HEK293 (cell line): ENCODE measurements at regions not wholly inside any gene's neighbourhood (a gene's known extent, or its start where the extent isn't known, plus 50 kb on each side); places are given as distances from the start of the nearest gene placed in this dataset.
A peak's percentile ranks its signal among the peaks of the same experiment; 100 is the strongest.

Experiments used
- EGR2 ChIP-seq: fragments of 450-650 bp; formaldehyde crosslinking; IDR thresholded peaks from 2 replicates; pipeline ENCODE4 v1.5.1; 2016; ENCODE audit warnings: low read depth, missing biosample characterization, missing genetic modification characterization
- PRDM1 ChIP-seq: fragments of 450-650 bp; formaldehyde crosslinking; IDR thresholded peaks from 2 replicates; pipeline ENCODE4; 2016; ENCODE audit warnings: missing biosample characterization, missing genetic modification characterization
- RBAK ChIP-seq: fragments of 450-650 bp; formaldehyde crosslinking; IDR thresholded peaks from 2 replicates; pipeline ENCODE4 v1.5.1; 2016; ENCODE audit warnings: missing biosample characterization, missing genetic modification characterization
- REPIN1 ChIP-seq: fragments of 450-650 bp; formaldehyde crosslinking; IDR thresholded peaks from 2 replicates; pipeline ENCODE4 v1.5.1; 2017; ENCODE audit warnings: missing biosample characterization, missing genetic modification characterization, low read depth
- SCRT1 ChIP-seq: fragments of 450-650 bp; formaldehyde crosslinking; IDR thresholded peaks from 2 replicates; pipeline ENCODE4 v1.5.1; 2016; ENCODE audit warnings: missing biosample characterization, missing genetic modification characterization, borderline replicate concordance
- SCRT2 ChIP-seq: fragments of 450-650 bp; formaldehyde crosslinking; IDR thresholded peaks from 2 replicates; pipeline ENCODE4 v1.5.1; 2016; ENCODE audit warnings: missing biosample characterization, missing genetic modification characterization
- WT1 ChIP-seq: fragments of 450-650 bp; formaldehyde crosslinking; IDR thresholded peaks from 2 replicates; pipeline ENCODE4 v1.5.1; 2016; ENCODE audit warnings: missing biosample characterization, missing genetic modification characterization
- ZBTB1 ChIP-seq: fragments of 450-650 bp; formaldehyde crosslinking; IDR thresholded peaks from 2 replicates; pipeline ENCODE4 v1.5.1; 2016; ENCODE audit warnings: missing biosample characterization, missing genetic modification characterization
- ZBTB20 ChIP-seq: fragments of 450-650 bp; formaldehyde crosslinking; IDR thresholded peaks from 2 replicates; pipeline ENCODE4 v1.5.1; 2016; ENCODE audit warnings: missing biosample characterization, missing genetic modification characterization
- ZBTB7A ChIP-seq: fragments of 450-650 bp; formaldehyde crosslinking; IDR thresholded peaks from 2 replicates; pipeline ENCODE4 v1.5.1; 2016; ENCODE audit warnings: low read depth, missing biosample characterization, missing genetic modification characterization
- ZFP69B ChIP-seq: fragments of 450-650 bp; formaldehyde crosslinking; IDR thresholded peaks from 2 replicates; pipeline ENCODE4 v1.5.1; 2016; ENCODE audit warnings: missing biosample characterization, missing genetic modification characterization
- ZNF10 ChIP-seq: fragments of 450-650 bp; formaldehyde crosslinking; IDR thresholded peaks from 2 replicates; pipeline ENCODE4 v1.5.1; 2017; ENCODE audit warnings: missing biosample characterization, missing genetic modification characterization
- ZNF132 ChIP-seq: fragments of 450-650 bp; formaldehyde crosslinking; IDR thresholded peaks from 2 replicates; pipeline ENCODE4 v1.5.1; 2017; ENCODE audit warnings: missing biosample characterization, missing genetic modification characterization, borderline replicate concordance
- ZNF16 ChIP-seq: fragments of 450-650 bp; formaldehyde crosslinking; IDR thresholded peaks from 2 replicates; pipeline ENCODE4 v1.5.1; 2016; ENCODE audit warnings: low read depth, missing biosample characterization, missing genetic modification characterization
- ZNF19 ChIP-seq: fragments of 450-650 bp; formaldehyde crosslinking; IDR thresholded peaks from 2 replicates; pipeline ENCODE4; 2016; ENCODE audit warnings: missing biosample characterization, missing genetic modification characterization, low read depth
- ZNF214 ChIP-seq: fragments of 450-650 bp; formaldehyde crosslinking; IDR thresholded peaks from 2 replicates; pipeline ENCODE4 v1.5.1; 2017; ENCODE audit warnings: missing biosample characterization, mild to moderate bottlenecking, missing genetic modification characterization, borderline replicate concordance
- ZNF221 ChIP-seq: fragments of 450-650 bp; formaldehyde crosslinking; IDR thresholded peaks from 2 replicates; pipeline ENCODE4 v1.5.1; 2017; ENCODE audit warnings: missing biosample characterization, missing genetic modification characterization, borderline replicate concordance
- ZNF248 ChIP-seq: fragments of 450-650 bp; formaldehyde crosslinking; IDR thresholded peaks from 2 replicates; pipeline ENCODE4 v1.5.1; 2017; ENCODE audit warnings: missing biosample characterization, missing genetic modification characterization
- ZNF274 ChIP-seq, 2 experiments: fragments of 200-500 bp in 1 of 2; fragments of 450-650 bp in 1 of 2; sonication (Bioruptor generic) in 1 of 2; formaldehyde crosslinking in 1 of 2; IDR thresholded peaks; 2 replicates each; pipeline versions ENCODE4 v1.5.1 to v1.6.1; 2014 to 2016; ENCODE audit warnings: borderline replicate concordance in 1 of 2, inconsistent platforms in 1 of 2, low read length in 1 of 2, missing biosample characterization in 1 of 2, missing genetic modification characterization in 1 of 2
- ZNF311 ChIP-seq: fragments of 450-650 bp; formaldehyde crosslinking; IDR thresholded peaks from 2 replicates; pipeline ENCODE4 v1.5.1; 2017; ENCODE audit warnings: missing biosample characterization, missing genetic modification characterization, borderline replicate concordance
- ZNF335 ChIP-seq: fragments of 450-650 bp; formaldehyde crosslinking; conservative IDR thresholded peaks from 2 replicates; pipeline ENCODE4 v1.5.1; 2016; ENCODE audit warnings: missing biosample characterization, missing genetic modification characterization
- ZNF426 ChIP-seq: fragments of 450-650 bp; formaldehyde crosslinking; IDR thresholded peaks from 2 replicates; pipeline ENCODE4 v1.5.1; 2017; ENCODE audit warnings: missing biosample characterization, missing genetic modification characterization, mild to moderate bottlenecking, inconsistent platforms, moderate library complexity
- ZNF501 ChIP-seq: fragments of 450-650 bp; formaldehyde crosslinking; IDR thresholded peaks from 2 replicates; pipeline ENCODE4 v1.5.1; 2016; ENCODE audit warnings: missing biosample characterization, missing genetic modification characterization
- ZNF548 ChIP-seq: fragments of 450-650 bp; formaldehyde crosslinking; IDR thresholded peaks from 2 replicates; pipeline ENCODE4 v1.5.1; 2016; ENCODE audit warnings: missing biosample characterization, missing genetic modification characterization
- ZNF555 ChIP-seq: fragments of 450-650 bp; formaldehyde crosslinking; conservative IDR thresholded peaks from 2 replicates; pipeline ENCODE4 v1.5.1; 2017; ENCODE audit warnings: missing biosample characterization, mild to moderate bottlenecking, missing genetic modification characterization, inconsistent platforms
- ZNF558 ChIP-seq: fragments of 450-650 bp; formaldehyde crosslinking; IDR thresholded peaks from 2 replicates; pipeline ENCODE4 v1.5.1; 2016; ENCODE audit warnings: missing biosample characterization, missing genetic modification characterization
- ZNF561 ChIP-seq: fragments of 450-650 bp; IDR thresholded peaks from 2 replicates; pipeline ENCODE4 v1.5.1; 2018; ENCODE audit warnings: missing biosample characterization, missing genetic modification characterization, borderline replicate concordance
- ZNF585B ChIP-seq: fragments of 450-650 bp; formaldehyde crosslinking; IDR thresholded peaks from 2 replicates; pipeline ENCODE4 v1.5.1; 2016; ENCODE audit warnings: missing biosample characterization, missing genetic modification characterization
- ZNF600 ChIP-seq: fragments of 450-650 bp; formaldehyde crosslinking; IDR thresholded peaks from 2 replicates; pipeline ENCODE4 v1.5.1; 2016; ENCODE audit warnings: missing biosample characterization, missing genetic modification characterization
- ZNF747 ChIP-seq: fragments of 450-650 bp; formaldehyde crosslinking; IDR thresholded peaks from 2 replicates; pipeline ENCODE4 v1.5.1; 2016; ENCODE audit warnings: missing biosample characterization, missing genetic modification characterization
- ZNF76 ChIP-seq: fragments of 450-650 bp; formaldehyde crosslinking; IDR thresholded peaks from 2 replicates; pipeline ENCODE4; 2016; ENCODE audit warnings: low read depth, missing biosample characterization, missing genetic modification characterization, borderline replicate concordance
- ZNF768 ChIP-seq: fragments of 450-650 bp; formaldehyde crosslinking; IDR thresholded peaks from 2 replicates; pipeline ENCODE4 v1.5.1; 2018; ENCODE audit warnings: missing biosample characterization, mild to moderate bottlenecking, missing genetic modification characterization
- ZNF791 ChIP-seq: fragments of 450-650 bp; formaldehyde crosslinking; IDR thresholded peaks from 2 replicates; pipeline ENCODE4 v1.5.1; 2016; ENCODE audit warnings: missing biosample characterization, missing genetic modification characterization
- ZNF792 ChIP-seq: fragments of 450-650 bp; formaldehyde crosslinking; IDR thresholded peaks from 2 replicates; pipeline ENCODE4 v1.5.1; 2016; ENCODE audit warnings: missing biosample characterization, missing genetic modification characterization
- ZSCAN16 ChIP-seq: fragments of 450-650 bp; formaldehyde crosslinking; IDR thresholded peaks from 2 replicates; pipeline ENCODE4 v1.5.1; 2016; ENCODE audit warnings: missing biosample characterization, missing genetic modification characterization
- ZSCAN23 ChIP-seq: fragments of 450-650 bp; formaldehyde crosslinking; IDR thresholded peaks from 2 replicates; pipeline ENCODE4 v1.5.1; 2016; ENCODE audit warnings: missing biosample characterization, missing genetic modification characterization
- TF ChIP-seq, protein P1 (sequence below): fragments of 450-650 bp; formaldehyde crosslinking; IDR thresholded peaks from 2 replicates; pipeline ENCODE4 v1.5.1; 2016; ENCODE audit warnings: missing biosample characterization, missing genetic modification characterization
- TF ChIP-seq, protein P2 (sequence below): fragments of 450-650 bp; formaldehyde crosslinking; IDR thresholded peaks from 2 replicates; pipeline ENCODE4 v1.5.1; 2016; ENCODE audit warnings: missing biosample characterization, missing genetic modification characterization
- TF ChIP-seq, protein P3 (sequence below): fragments of 450-650 bp; formaldehyde crosslinking; IDR thresholded peaks from 2 replicates; pipeline ENCODE4 v1.5.1; 2016; ENCODE audit warnings: missing biosample characterization, missing genetic modification characterization

DNA sequence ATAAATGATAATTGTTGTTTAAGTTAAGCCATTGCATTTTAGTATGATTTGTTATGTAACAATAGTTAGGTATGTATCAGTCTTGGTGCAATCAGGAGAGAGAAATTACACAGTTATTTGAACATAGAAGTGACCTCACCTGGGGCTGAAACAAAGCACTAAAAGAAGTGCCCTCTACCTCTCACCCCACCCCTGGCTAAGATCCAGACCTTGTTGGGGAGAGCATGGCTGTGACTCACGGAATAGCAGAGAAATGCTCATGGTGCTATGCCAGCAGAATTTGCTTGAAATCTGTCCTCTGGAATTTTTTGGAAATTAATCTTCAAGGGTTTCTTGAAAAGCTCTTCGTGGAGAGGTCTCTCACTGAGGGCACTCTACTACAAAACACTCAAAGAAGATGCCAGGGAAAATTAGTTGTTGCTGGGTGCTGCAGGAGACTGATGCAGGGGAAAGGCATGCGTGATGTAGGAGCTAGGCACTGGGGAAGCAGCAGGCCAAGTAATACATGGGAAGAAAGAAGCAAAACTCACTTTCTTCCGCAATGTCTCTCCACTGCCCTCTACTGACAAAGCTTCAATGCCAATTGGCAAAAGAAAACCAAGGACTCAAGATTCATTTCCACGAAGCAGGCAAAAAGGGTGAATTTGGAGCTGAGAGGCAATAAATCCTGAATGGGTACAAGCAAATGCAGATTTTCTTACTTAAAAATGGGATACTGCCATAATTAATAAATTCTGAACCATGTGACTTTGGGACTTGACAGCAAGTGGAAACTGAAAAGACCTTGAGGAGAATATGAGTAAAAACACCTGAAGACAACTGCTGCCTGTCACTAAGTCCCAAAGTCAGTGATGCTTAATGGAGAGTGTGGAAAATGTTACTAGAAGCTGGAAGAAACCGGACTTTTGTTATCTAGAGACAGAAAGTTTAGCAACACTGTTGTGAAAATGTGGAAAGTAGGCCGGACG lies 136.3 kb upstream of the ZNF184 start (continued):
- TF ChIP-seq ZSCAN23 (no peak), ZNF548 (tag by site-specific recombination) (no peak), ZBTB1 (no peak), ZNF335 (tag by site-specific recombination) (peak; percentile 28), ZNF791 (tag by site-specific recombination) (no peak), SCRT1 (tag by site-specific recombination) (no peak), REPIN1 (no peak), ZNF561 (tag by site-specific recombination) (no peak), ZNF19 (no peak), ZNF792 (tag by site-specific recombination) (no peak), PRDM1 (tag by site-specific recombination) (peak; percentile 88), ZNF501 (tag by site-specific recombination) (0 out of 2 replicates have a peak, but pooled peaks have one; percentile 25), ZNF747 (tag by site-specific recombination) (no peak), ZFP69B (no peak), ZNF426 (tag by site-specific recombination) (no peak), ZNF76 (no peak), EGR2 (tag by site-specific recombination) (no peak), ZNF214 (tag by site-specific recombination) (no peak), ZNF585B (no peak), ZNF248 (no peak), ZBTB20 (tag by site-specific recombination) (no peak), ZNF558 (tag by site-specific recombination) (no peak), ZSCAN16 (tag by site-specific recombination) (no peak), ZBTB7A (no peak), ZNF221 (tag by site-specific recombination) (no peak), ZNF132 (tag by site-specific recombination) (no peak), ZNF16 (tag by site-specific recombination) (no peak), ZNF274 (IDR thresholded peaks at IDR 0.05; ENCODE audit: low read length) (no peak), ZNF274 (tag by site-specific recombination; IDR thresholded peaks at IDR 0.05; ENCODE audit: borderline replicate concordance) (no peak), RBAK (no peak), WT1 (no peak), ZNF10 (tag by site-specific recombination) (no peak), ZNF311 (tag by site-specific recombination) (no peak), ZNF768 (no peak), ZNF555 (tag by site-specific recombination) (no peak), SCRT2 (tag by site-specific recombination) (no peak), ZNF600 (tag by site-specific recombination) (no peak)
- TF ChIP-seq, protein P1, sequence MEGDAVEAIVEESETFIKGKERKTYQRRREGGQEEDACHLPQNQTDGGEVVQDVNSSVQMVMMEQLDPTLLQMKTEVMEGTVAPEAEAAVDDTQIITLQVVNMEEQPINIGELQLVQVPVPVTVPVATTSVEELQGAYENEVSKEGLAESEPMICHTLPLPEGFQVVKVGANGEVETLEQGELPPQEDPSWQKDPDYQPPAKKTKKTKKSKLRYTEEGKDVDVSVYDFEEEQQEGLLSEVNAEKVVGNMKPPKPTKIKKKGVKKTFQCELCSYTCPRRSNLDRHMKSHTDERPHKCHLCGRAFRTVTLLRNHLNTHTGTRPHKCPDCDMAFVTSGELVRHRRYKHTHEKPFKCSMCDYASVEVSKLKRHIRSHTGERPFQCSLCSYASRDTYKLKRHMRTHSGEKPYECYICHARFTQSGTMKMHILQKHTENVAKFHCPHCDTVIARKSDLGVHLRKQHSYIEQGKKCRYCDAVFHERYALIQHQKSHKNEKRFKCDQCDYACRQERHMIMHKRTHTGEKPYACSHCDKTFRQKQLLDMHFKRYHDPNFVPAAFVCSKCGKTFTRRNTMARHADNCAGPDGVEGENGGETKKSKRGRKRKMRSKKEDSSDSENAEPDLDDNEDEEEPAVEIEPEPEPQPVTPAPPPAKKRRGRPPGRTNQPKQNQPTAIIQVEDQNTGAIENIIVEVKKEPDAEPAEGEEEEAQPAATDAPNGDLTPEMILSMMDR = peak; percentile 55; the same call in 1 of the 2 replicates
- TF ChIP-seq, protein P2, sequence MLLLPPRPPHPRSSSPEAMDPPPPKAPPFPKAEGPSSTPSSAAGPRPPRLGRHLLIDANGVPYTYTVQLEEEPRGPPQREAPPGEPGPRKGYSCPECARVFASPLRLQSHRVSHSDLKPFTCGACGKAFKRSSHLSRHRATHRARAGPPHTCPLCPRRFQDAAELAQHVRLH = no peak
- TF ChIP-seq, protein P3, sequence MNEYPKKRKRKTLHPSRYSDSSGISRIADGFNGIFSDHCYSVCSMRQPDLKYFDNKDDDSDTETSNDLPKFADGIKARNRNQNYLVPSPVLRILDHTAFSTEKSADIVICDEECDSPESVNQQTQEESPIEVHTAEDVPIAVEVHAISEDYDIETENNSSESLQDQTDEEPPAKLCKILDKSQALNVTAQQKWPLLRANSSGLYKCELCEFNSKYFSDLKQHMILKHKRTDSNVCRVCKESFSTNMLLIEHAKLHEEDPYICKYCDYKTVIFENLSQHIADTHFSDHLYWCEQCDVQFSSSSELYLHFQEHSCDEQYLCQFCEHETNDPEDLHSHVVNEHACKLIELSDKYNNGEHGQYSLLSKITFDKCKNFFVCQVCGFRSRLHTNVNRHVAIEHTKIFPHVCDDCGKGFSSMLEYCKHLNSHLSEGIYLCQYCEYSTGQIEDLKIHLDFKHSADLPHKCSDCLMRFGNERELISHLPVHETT (tag by site-specific recombination) = no peak
